GM10266 (cell line): ENCODE measurements at regions not wholly inside any gene's neighbourhood (a gene's known extent, or its start where the extent isn't known, plus 50 kb on each side); places are given as distances from the start of the nearest gene placed in this dataset.

Experiments used
- DNase-seq: peaks from one replicate; pipeline ENCODE4 v3.0.0; 2012; ENCODE audit errors: extremely low spot score
- CTCF ChIP-seq: IDR thresholded peaks from 2 replicates; pipeline ENCODE4 v1.5.1; 2012; ENCODE audit warnings: mild to moderate bottlenecking, low read depth; ENCODE audit not compliant: control insufficient read depth, insufficient read depth; ENCODE audit errors: missing control alignments

GRCh38 chr1:238018214-238018613 is 127.5 kb upstream of the ZP4 start:
- TF ChIP-seq CTCF = no peak
- DNase-seq = no peak

GRCh38 chr1:238006779-238007178 is 116.1 kb upstream of the ZP4 start:
- no peak for TF ChIP-seq CTCF
- DNase-seq = no peak

- DNase-seq = no peak
- no peak for TF ChIP-seq CTCF
These were observed 114.4 kb upstream of the ZP4 start for GRCh38 chr1:238005116-238005515.

- TF ChIP-seq CTCF = no peak
- DNase-seq = no peak
These were observed 111.1 kb upstream of the ZP4 start for GRCh38 chr1:238001818-238002217.

GRCh38 chr1:237999426-238000052 is 108.8 kb upstream of the ZP4 start:
- DNase-seq = no peak

GRCh38 chr1:237998581-237998980 is 107.9 kb upstream of the ZP4 start:
- no peak for DNase-seq
- no peak for TF ChIP-seq CTCF

More at GRCh38 chr1:237999426-238000052, 108.8 kb upstream of the ZP4 start:
- no peak for TF ChIP-seq CTCF

GRCh38 chr1:237983496-237983895 is 92.8 kb upstream of the ZP4 start:
- no peak for TF ChIP-seq CTCF

More at GRCh38 chr1:237983496-237983895, 92.8 kb upstream of the ZP4 start:
- no peak for DNase-seq
